PC-3 (cell line): ENCODE measurements at regions not wholly inside any gene's neighbourhood (a gene's known extent, or its start where the extent isn't known, plus 50 kb on each side); places are given as distances from the start of the nearest gene placed in this dataset.

ENCODE experiments used
- ATAC-seq: fragments of 200-7000 bp; cut with Tn5 transposase; 2 replicates; pipeline ENCODE4 v1.9.1; 2020; ENCODE audit warnings: mild to moderate bottlenecking, moderate library complexity
- BruUV-seq: library from RNA; stranded (reverse); fragments of 400-500 nt; replicated peaks from 2 replicates; lab custom pipeline; 2021; lab: Mats Ljungman, UMichigan
- CTCF ChIA-PET: fragments of 300-600 bp; sonication (Branson Sonifier 250); formaldehyde crosslinking; loops from one replicate; lab custom pipeline; 2022; ENCODE audit warnings: antibody characterized with exemption; lab: Charles Lee
- POLR2A ChIA-PET: fragments of 300-600 bp; sonication (Branson Sonifier 250); formaldehyde crosslinking; loops from one replicate; lab custom pipeline; 2022; ENCODE audit warnings: antibody characterized with exemption; ENCODE audit not compliant: unreplicated experiment; lab: Charles Lee
- DNase-seq: peaks from one replicate; pipeline ENCODE4 v3.0.0-alpha.2; 2015
- H2AFZ ChIP-seq: fragments of 300-600 bp; sonication (generic); 2 replicates; pipeline ENCODE4 v1.6.0; 2016; ENCODE audit warnings: antibody characterized with exemption, low read length
- H3F3A ChIP-seq: fragments of 300-600 bp; sonication (generic); one replicate; pipeline ENCODE4 v1.6.0; 2017; ENCODE audit warnings: antibody characterized with exemption, low read length, control low read depth, mild to moderate bottlenecking; ENCODE audit not compliant: unreplicated experiment
- H3K27ac ChIP-seq: fragments of 300-600 bp; sonication (generic); 2 replicates; pipeline ENCODE4 v1.5.1; 2016; ENCODE audit warnings: mild to moderate bottlenecking, low read length
- H3K27me3 ChIP-seq: fragments of 300-600 bp; sonication (generic); 2 replicates; pipeline ENCODE4 v1.6.1; 2016; ENCODE audit warnings: low read length, mixed read lengths
- H3K36me3 ChIP-seq: fragments of 300-600 bp; sonication (generic); 2 replicates; pipeline ENCODE4 v1.6.1; 2016; ENCODE audit warnings: low read depth, mixed run types, low read length, mixed read lengths
- H3K4me1 ChIP-seq: fragments of 300-600 bp; sonication (generic); 2 replicates; pipeline ENCODE4 v1.5.1; 2016; ENCODE audit warnings: low read length; ENCODE audit not compliant: insufficient read depth
- H3K4me2 ChIP-seq: fragments of 300-600 bp; sonication (generic); 2 replicates; pipeline ENCODE4 v1.6.0; 2016; ENCODE audit warnings: low read length
- H3K4me3 ChIP-seq: fragments of 300-600 bp; sonication (generic); 2 replicates; pipeline ENCODE4 v1.5.1; 2016; ENCODE audit warnings: mild to moderate bottlenecking, low read length, mixed read lengths
- H3K79me2 ChIP-seq: fragments of 300-600 bp; sonication (generic); 2 replicates; pipeline ENCODE4 v1.6.1; 2017; ENCODE audit warnings: low read length, mixed read lengths
- H3K9ac ChIP-seq: fragments of 300-600 bp; sonication (generic); 2 replicates; pipeline ENCODE4 v1.6.0; 2016; ENCODE audit warnings: mild to moderate bottlenecking, low read length
- H3K9me2 ChIP-seq: fragments of 300-600 bp; sonication (generic); replicated peaks from 2 replicates; pipeline ENCODE4 v1.6.1; 2016; ENCODE audit warnings: mixed run types, low read length, mixed read lengths
- H3K9me3 ChIP-seq: fragments of 300-600 bp; sonication (generic); 2 replicates; pipeline ENCODE4 v1.6.1; 2016; ENCODE audit warnings: low read length, mixed read lengths
- H4K20me1 ChIP-seq: fragments of 300-600 bp; sonication (generic); 2 replicates; pipeline ENCODE4 v1.6.1; 2016; ENCODE audit warnings: low read length, mixed read lengths
- EZH2 ChIP-seq: fragments of 300-600 bp; sonication (generic); IDR thresholded peaks from one replicate; pipeline ENCODE4 v1.6.1; 2017; ENCODE audit warnings: antibody characterized with exemption, mild to moderate bottlenecking, low read length; ENCODE audit not compliant: unreplicated experiment
- EZH2phosphoT487 ChIP-seq: fragments of 300-600 bp; sonication (generic); IDR thresholded peaks from 2 replicates; pipeline ENCODE4 v1.6.1; 2018; ENCODE audit warnings: mild to moderate bottlenecking, antibody characterized with exemption, low read length, borderline replicate concordance
- intact Hi-C: fragments of 100-400 bp; cut with micrococcal nuclease; formaldehyde crosslinking; loops from 2 replicates; pipeline ENCODE4 v1.9.0; 2023
- TF ChIP-seq, protein P1 (sequence below): fragments of 300-600 bp; sonication (generic); conservative IDR thresholded peaks from 2 replicates; pipeline ENCODE4 v1.5.1; 2017; ENCODE audit warnings: antibody characterized with exemption, low read depth, mild to moderate bottlenecking, low read length

DNA sequence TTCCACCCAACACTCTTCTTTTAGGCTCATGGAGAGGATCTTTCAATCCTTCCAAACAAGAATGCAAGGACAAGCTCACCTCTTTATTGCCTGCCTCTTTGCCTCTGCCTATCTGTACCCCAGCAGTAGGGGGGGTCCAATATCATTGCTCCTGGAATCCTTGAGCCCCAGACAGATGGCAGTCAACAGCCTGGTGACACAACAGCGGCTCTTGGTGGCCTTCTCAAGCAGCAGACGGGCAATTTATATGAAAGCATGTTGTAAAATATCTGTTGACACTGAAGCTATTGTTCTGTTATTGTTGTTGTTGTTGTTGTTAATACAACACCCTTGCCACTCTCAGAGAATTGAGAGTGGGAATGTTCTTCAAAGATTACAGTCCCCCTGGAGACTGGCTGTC lies 480.0 kb upstream of the CADM1 start:
- CTCF ChIA-PET = no interaction called here
- Histone ChIP-seq H3F3A (no peaks in the 10 kb centered on the region), H3K9me2 (no peaks in the 10 kb centered on the region), H3K27me3 (no peaks in the 10 kb centered on the region), H3K79me2 (no peaks in the 10 kb centered on the region), H2AFZ (no peak overlapping the region), H3K9ac (no peak overlapping the region), H3K4me3 (no peak overlapping the region), H3K9me3 (peaks cover 21% of the 10 kb centered on the region; the same call in 1 of the 2 replicates), H3K36me3 (no peaks in the 10 kb centered on the region), H4K20me1 (no peaks in the 10 kb centered on the region), H3K27ac (no peak overlapping the region), H3K4me2 (no peak overlapping the region), H3K4me1 (no peaks in the 10 kb centered on the region)
- intact Hi-C loops = no loop called here
- TF ChIP-seq, protein P1, sequence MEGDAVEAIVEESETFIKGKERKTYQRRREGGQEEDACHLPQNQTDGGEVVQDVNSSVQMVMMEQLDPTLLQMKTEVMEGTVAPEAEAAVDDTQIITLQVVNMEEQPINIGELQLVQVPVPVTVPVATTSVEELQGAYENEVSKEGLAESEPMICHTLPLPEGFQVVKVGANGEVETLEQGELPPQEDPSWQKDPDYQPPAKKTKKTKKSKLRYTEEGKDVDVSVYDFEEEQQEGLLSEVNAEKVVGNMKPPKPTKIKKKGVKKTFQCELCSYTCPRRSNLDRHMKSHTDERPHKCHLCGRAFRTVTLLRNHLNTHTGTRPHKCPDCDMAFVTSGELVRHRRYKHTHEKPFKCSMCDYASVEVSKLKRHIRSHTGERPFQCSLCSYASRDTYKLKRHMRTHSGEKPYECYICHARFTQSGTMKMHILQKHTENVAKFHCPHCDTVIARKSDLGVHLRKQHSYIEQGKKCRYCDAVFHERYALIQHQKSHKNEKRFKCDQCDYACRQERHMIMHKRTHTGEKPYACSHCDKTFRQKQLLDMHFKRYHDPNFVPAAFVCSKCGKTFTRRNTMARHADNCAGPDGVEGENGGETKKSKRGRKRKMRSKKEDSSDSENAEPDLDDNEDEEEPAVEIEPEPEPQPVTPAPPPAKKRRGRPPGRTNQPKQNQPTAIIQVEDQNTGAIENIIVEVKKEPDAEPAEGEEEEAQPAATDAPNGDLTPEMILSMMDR = no peak
- no peak for TF ChIP-seq EZH2
- no peak for TF ChIP-seq EZH2phosphoT487
- POLR2A ChIA-PET = no interaction called here
- no peak for DNase-seq
- BruUV-seq = no TSS peak
- ATAC-seq = no peak

DNA sequence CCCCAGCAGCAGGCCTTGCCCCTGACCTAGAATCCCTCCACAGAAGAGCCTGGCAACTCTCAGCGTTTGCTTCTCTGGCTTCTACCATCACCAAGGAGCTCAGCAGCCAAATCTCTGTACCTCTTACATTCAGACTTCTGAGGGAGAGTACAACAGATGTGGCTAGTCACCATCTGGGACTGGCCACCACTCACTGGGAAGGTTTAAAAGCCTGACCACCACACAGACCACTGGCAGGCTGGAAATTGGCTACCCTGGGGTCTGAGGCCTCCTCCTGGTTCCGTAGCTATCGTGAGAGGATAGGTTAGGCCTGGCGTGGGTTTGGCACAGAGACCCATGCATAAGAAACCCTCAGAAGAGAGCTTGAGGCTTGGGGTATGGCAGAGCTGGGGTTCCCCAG lies 478.5 kb upstream of the CADM1 start:
- no peaks in the 10 kb centered on the region for H4K20me1 ChIP-seq
- no peak overlapping the region for H3K4me2 ChIP-seq
- no peak for ATAC-seq
- no peaks in the 10 kb centered on the region for H3K27me3 ChIP-seq
- H3K27ac ChIP-seq = no peak overlapping the region
- H3K9me2 ChIP-seq = no peaks in the 10 kb centered on the region
- H2AFZ ChIP-seq = no peak overlapping the region
- H3K4me1 ChIP-seq = no peaks in the 10 kb centered on the region
- no peak for DNase-seq
- H3F3A ChIP-seq = no peaks in the 10 kb centered on the region
- H3K9ac ChIP-seq = no peak overlapping the region
- ChIA-PET CTCF (no interaction called here), POLR2A (no interaction called here)
- peaks cover 21% of the 10 kb centered on the region; the same call in 1 of the 2 replicates for H3K9me3 ChIP-seq
- intact Hi-C loops = no loop called here
- TF ChIP-seq EZH2phosphoT487 (no peak), EZH2 (no peak)
- TF ChIP-seq, protein P1 = no peak
- H3K4me3 ChIP-seq = no peak overlapping the region
- no peaks in the 10 kb centered on the region for H3K79me2 ChIP-seq
- no TSS peak for BruUV-seq
- H3K36me3 ChIP-seq = no peaks in the 10 kb centered on the region

DNA sequence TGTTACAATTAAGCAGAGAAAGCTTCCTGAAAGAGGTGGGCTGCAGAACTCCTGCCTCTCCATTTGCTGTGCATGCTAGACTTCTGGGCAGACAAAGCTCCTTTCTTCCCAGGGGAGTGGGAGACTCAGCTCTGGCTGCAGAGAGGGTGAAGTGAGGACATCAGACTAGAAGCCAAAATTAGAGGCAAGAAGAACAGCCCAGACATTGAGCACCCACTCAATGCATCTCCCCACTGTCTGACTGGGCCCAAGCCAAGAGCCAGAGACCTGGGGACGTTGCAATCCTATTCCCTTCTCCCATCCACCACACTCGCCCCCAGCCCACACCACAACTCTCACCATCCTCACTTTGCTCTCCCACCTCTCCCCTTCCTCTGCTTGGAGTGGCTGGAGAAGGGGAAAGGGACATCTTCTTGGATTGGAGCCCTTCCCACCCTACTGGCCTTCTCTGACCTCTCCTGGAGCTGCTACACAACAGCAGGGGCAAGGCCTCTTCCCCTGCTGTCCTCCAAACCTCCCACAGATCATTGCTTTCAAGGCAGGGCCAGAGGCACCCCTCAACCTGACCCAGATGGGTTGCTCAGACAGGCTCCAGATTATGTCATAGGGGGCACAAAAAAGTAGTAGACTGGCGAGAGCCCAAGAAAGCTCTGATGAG lies 477.7 kb upstream of the CADM1 start:
- intact Hi-C loops = no loop called here

More for the DNA sequence above, 477.7 kb upstream of the CADM1 start:
- ATAC-seq = no peak
- DNase-seq = no peak
- H3K4me3 ChIP-seq = no peak overlapping the region
- H3K27me3 ChIP-seq = no peaks in the 10 kb centered on the region
- BruUV-seq = no TSS peak
- CTCF ChIA-PET = no interaction called here
- no peaks in the 10 kb centered on the region for H3K4me1 ChIP-seq
- no peaks in the 10 kb centered on the region for H3K79me2 ChIP-seq
- TF ChIP-seq, protein P1 = no peak
- TF ChIP-seq EZH2 (no peak), EZH2phosphoT487 (no peak)
- H3K9me3 ChIP-seq = peaks cover 28% of the 10 kb centered on the region
- H3F3A ChIP-seq = no peaks in the 10 kb centered on the region
- no peak overlapping the region for H3K4me2 ChIP-seq
- POLR2A ChIA-PET = no interaction called here
- H3K27ac ChIP-seq = no peak overlapping the region
- H2AFZ ChIP-seq = no peak overlapping the region
- H3K9ac ChIP-seq = no peak overlapping the region
- no peaks in the 10 kb centered on the region for H3K9me2 ChIP-seq
- H4K20me1 ChIP-seq = no peaks in the 10 kb centered on the region
- H3K36me3 ChIP-seq = no peaks in the 10 kb centered on the region
